Panc1 (cell line): ENCODE measurements at regions not wholly inside any gene's neighbourhood (a gene's known extent, or its start where the extent isn't known, plus 50 kb on each side); places are given as distances from the start of the nearest gene placed in this dataset.

Source experiments
- POLR2AphosphoS5 ChIP-seq: IDR thresholded peaks from 2 replicates; pipeline ENCODE4 v1.6.1; 2012; ENCODE audit warnings: mild to moderate bottlenecking, low read depth, low read length, moderate library complexity
- TF ChIP-seq, protein P1 (sequence below): fragments of 450-650 bp; IDR thresholded peaks from 2 replicates; pipeline ENCODE4 v1.5.1; 2017; ENCODE audit warnings: mild to moderate bottlenecking

GRCh38 chr1:110743397-110743796 lies 68.7 kb upstream of the KCNA3 start:
- TF ChIP-seq, protein P1, sequence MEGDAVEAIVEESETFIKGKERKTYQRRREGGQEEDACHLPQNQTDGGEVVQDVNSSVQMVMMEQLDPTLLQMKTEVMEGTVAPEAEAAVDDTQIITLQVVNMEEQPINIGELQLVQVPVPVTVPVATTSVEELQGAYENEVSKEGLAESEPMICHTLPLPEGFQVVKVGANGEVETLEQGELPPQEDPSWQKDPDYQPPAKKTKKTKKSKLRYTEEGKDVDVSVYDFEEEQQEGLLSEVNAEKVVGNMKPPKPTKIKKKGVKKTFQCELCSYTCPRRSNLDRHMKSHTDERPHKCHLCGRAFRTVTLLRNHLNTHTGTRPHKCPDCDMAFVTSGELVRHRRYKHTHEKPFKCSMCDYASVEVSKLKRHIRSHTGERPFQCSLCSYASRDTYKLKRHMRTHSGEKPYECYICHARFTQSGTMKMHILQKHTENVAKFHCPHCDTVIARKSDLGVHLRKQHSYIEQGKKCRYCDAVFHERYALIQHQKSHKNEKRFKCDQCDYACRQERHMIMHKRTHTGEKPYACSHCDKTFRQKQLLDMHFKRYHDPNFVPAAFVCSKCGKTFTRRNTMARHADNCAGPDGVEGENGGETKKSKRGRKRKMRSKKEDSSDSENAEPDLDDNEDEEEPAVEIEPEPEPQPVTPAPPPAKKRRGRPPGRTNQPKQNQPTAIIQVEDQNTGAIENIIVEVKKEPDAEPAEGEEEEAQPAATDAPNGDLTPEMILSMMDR, result no peak
- TF ChIP-seq POLR2AphosphoS5, result no peak
